GM23248 (cell line): ENCODE measurements at regions not wholly inside any gene's neighbourhood (a gene's known extent, or its start where the extent isn't known, plus 50 kb on each side); places are given as distances from the start of the nearest gene placed in this dataset.

Source experiments
- DNase-seq: peaks from one replicate; pipeline ENCODE4 v3.0.0-alpha.2; 2015
- H2AFZ ChIP-seq: fragments of 200-600 bp; sonication (generic); 2 replicates; pipeline ENCODE4 v1.6.1; 2016; ENCODE audit warnings: antibody characterized with exemption
- H3F3A ChIP-seq: fragments of 200-600 bp; sonication (generic); 2 replicates; pipeline ENCODE4 v1.6.1; 2016; ENCODE audit warnings: mild to moderate bottlenecking, antibody characterized with exemption, mixed run types; ENCODE audit not compliant: insufficient read depth
- H3K27ac ChIP-seq: fragments of 200-600 bp; sonication (generic); 2 replicates; pipeline ENCODE4 v1.5.1; 2016; ENCODE audit warnings: mild to moderate bottlenecking
- H3K27me3 ChIP-seq: fragments of 200-600 bp; sonication (generic); replicated peaks from 2 replicates; pipeline ENCODE4 v1.6.1; 2016; ENCODE audit warnings: mild to moderate bottlenecking; ENCODE audit not compliant: insufficient read depth
- H3K36me3 ChIP-seq: fragments of 200-600 bp; sonication (generic); 2 replicates; pipeline ENCODE4 v1.6.1; 2016; ENCODE audit warnings: low read depth, mild to moderate bottlenecking
- H3K4me1 ChIP-seq: fragments of 200-600 bp; sonication (generic); 2 replicates; pipeline ENCODE4 v1.6.1; 2016; ENCODE audit warnings: mild to moderate bottlenecking; ENCODE audit not compliant: insufficient read depth
- H3K4me2 ChIP-seq: fragments of 200-600 bp; sonication (generic); one replicate; pipeline ENCODE4 v1.6.1; 2016; ENCODE audit warnings: mild to moderate bottlenecking; ENCODE audit not compliant: unreplicated experiment
- H3K4me3 ChIP-seq: fragments of 200-600 bp; sonication (generic); 2 replicates; pipeline ENCODE4 v1.5.1; 2016; ENCODE audit warnings: mild to moderate bottlenecking
- H3K79me2 ChIP-seq: fragments of 200-600 bp; sonication (generic); 2 replicates; pipeline ENCODE4 v1.6.1; 2016; ENCODE audit warnings: mild to moderate bottlenecking; ENCODE audit not compliant: insufficient read depth
- H3K9ac ChIP-seq: fragments of 200-600 bp; sonication (generic); 2 replicates; pipeline ENCODE4 v1.6.1; 2016; ENCODE audit warnings: mild to moderate bottlenecking
- H3K9me2 ChIP-seq: fragments of 200-600 bp; sonication (generic); 2 replicates; pipeline ENCODE4 v1.6.1; 2016; ENCODE audit warnings: mixed run types, mild to moderate bottlenecking, moderate library complexity; ENCODE audit not compliant: insufficient read depth
- H3K9me3 ChIP-seq: fragments of 200-600 bp; sonication (generic); one replicate; pipeline ENCODE4 v1.6.1; 2017; ENCODE audit warnings: low read depth
- H4K20me1 ChIP-seq: fragments of 200-600 bp; sonication (generic); 2 replicates; pipeline ENCODE4 v1.6.0; 2016; ENCODE audit not compliant: insufficient read depth
- EZH2 ChIP-seq: fragments of 200-600 bp; sonication (generic); IDR thresholded peaks from 2 replicates; pipeline ENCODE4 v1.6.1; 2018; ENCODE audit warnings: antibody characterized with exemption, mild to moderate bottlenecking; ENCODE audit not compliant: insufficient read depth, poor library complexity, severe bottlenecking
- EZH2phosphoT487 ChIP-seq: fragments of 200-600 bp; sonication (generic); IDR thresholded peaks from 2 replicates; pipeline ENCODE4 v1.6.1; 2018; ENCODE audit warnings: antibody characterized with exemption, moderate library complexity, mild to moderate bottlenecking, low read depth; ENCODE audit not compliant: insufficient read depth
- WGBS, 2 experiments: methylation state at CpG; one replicate each; pipeline ENCODE4 v1.1.6; 2015 to 2017; ENCODE audit warnings: low lambda C conversion rate in 2 of 2, low coverage in 1 of 2; ENCODE audit errors: missing lambda C conversion rate in 2 of 2; 5-methylcytosine and 5-hydroxymethylcytosine counted together
- in situ Hi-C: fragments of 300-500 bp; cut with MboI; formaldehyde crosslinking; loops from 2 replicates; pipeline ENCODE4 v1.15.0; 2020

DNA sequence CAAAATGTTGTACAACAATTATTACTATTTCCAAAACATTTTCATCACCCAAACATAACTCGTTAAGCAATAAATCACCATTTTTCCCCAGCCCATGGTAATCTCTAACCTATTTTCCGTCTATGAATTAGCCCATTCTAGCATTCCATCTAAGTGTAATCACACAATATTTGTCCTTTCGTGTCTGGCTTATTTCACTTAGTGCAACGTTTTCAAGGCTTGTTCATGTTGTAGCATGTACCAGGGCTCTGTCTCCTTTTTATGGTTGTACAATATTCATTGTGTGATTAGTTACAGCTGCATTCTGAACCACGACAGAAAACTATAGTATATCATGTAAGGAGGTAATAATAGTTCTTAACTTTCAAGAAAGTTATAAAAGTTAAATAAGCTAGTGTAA is 656.0 kb upstream of the HS3ST1 start:
- no peaks in the 10 kb centered on the region for H3K9me3 ChIP-seq
- no peak overlapping the region for H3K4me2 ChIP-seq
- 9 to 15% methylated on average over 5 of the region's 5 CpGs for WGBS, 2 experiments
- H3K9me2 ChIP-seq = no peaks in the 10 kb centered on the region
- no peaks in the 10 kb centered on the region for H3F3A ChIP-seq
- no peak for DNase-seq
- no peaks in the 10 kb centered on the region for H4K20me1 ChIP-seq
- H3K4me3 ChIP-seq = no peak overlapping the region
- no peak for TF ChIP-seq EZH2
- TF ChIP-seq EZH2phosphoT487 = no peak
- in situ Hi-C loops = no loop called here
- H3K36me3 ChIP-seq = no peaks in the 10 kb centered on the region
- H3K27ac ChIP-seq = no peak overlapping the region
- no peaks in the 10 kb centered on the region for H3K79me2 ChIP-seq
- no peaks in the 10 kb centered on the region for H3K27me3 ChIP-seq
- no peak overlapping the region for H3K9ac ChIP-seq
- no peak overlapping the region for H2AFZ ChIP-seq
- no peaks in the 10 kb centered on the region for H3K4me1 ChIP-seq

DNA sequence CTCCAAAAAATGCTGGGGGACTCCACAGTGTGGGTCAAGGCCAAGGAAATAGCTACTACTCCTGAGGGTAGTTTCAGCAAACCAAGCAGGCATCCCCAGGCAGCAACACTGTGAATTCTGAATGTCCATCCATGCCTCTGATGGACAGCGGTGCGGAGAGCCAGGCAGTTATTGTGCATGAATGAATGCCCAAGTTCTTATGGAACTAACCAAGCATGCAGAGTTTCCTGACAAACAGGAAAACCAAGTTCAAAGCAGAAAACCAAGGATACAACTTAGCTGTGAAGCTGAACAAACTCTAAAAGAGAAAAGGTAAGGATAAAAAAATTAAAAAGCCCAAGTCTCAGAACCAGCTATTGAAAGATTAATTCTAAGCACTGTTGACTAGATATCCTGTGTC is 642.6 kb upstream of the HS3ST1 start:
- H3K9me3 ChIP-seq = no peaks in the 10 kb centered on the region
- no peak overlapping the region for H2AFZ ChIP-seq
- WGBS, 2 experiments = 35 to 37% methylated on average over 2 of the region's 2 CpGs
- H4K20me1 ChIP-seq = no peaks in the 10 kb centered on the region
- no peaks in the 10 kb centered on the region for H3K36me3 ChIP-seq
- no peak for TF ChIP-seq EZH2
- no peak for TF ChIP-seq EZH2phosphoT487
- no peaks in the 10 kb centered on the region for H3K4me1 ChIP-seq
- H3K27me3 ChIP-seq = no peaks in the 10 kb centered on the region
- no peaks in the 10 kb centered on the region for H3F3A ChIP-seq
- in situ Hi-C loops = no loop called here
- no peak for DNase-seq
- H3K9me2 ChIP-seq = no peaks in the 10 kb centered on the region
- no peak overlapping the region for H3K9ac ChIP-seq
- H3K4me3 ChIP-seq = no peak overlapping the region
- no peaks in the 10 kb centered on the region for H3K79me2 ChIP-seq
- no peak overlapping the region for H3K4me2 ChIP-seq
- no peak overlapping the region for H3K27ac ChIP-seq

DNA sequence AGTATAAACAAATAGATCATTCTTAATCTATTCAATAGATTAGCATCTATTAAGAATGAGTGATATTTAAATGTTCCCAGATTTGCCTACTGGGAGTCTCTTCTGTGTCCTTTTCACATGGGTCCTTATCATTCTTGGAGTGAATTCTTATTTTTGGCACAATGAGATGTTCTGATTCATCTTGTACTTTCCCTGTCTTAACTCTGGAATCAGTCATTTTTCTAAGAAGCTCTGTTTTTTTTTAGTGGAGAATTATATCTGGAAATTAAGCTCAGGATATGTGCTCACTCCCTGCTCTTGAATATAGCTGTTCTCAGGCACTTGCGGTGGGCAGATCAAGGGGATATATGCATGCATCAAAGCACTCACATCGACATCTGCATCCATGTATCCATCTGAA is 625.3 kb upstream of the HS3ST1 start:
- Histone ChIP-seq H3K27me3 (no peaks in the 10 kb centered on the region), H3K9me3 (no peaks in the 10 kb centered on the region), H3K4me2 (no peak overlapping the region), H3K79me2 (no peaks in the 10 kb centered on the region), H3K9ac (no peak overlapping the region), H3K4me1 (no peaks in the 10 kb centered on the region), H3K36me3 (no peaks in the 10 kb centered on the region), H2AFZ (no peak overlapping the region), H4K20me1 (no peaks in the 10 kb centered on the region), H3K4me3 (no peak overlapping the region), H3K27ac (no peak overlapping the region), H3K9me2 (no peaks in the 10 kb centered on the region), H3F3A (no peaks in the 10 kb centered on the region)
- in situ Hi-C loops = no loop called here
- WGBS, 2 experiments = 28 to 50% methylated on average over 2 of the region's 2 CpGs
- TF ChIP-seq EZH2phosphoT487 (no peak), EZH2 (no peak)
- no peak for DNase-seq

DNA sequence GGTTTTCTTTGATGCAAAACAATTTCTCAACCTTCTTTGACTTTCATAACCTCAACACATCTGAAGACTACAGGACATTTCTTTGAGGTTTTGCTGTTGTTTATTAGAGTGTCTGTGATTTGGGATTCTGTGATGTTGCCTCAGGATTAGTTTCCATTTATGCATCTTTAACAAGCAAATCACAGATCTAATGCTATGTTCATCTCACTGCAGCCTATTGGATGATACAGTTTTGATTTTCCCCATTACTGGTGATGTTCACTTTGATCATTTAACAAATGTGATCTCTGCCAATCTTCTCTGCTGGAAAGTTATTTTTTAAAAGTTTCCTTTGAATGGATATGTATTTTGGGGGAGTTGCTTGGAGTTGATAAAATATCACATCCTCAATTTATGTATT is 624.9 kb upstream of the HS3ST1 start:
- in situ Hi-C loops = no loop called here
- Histone ChIP-seq H3K36me3 (no peaks in the 10 kb centered on the region), H4K20me1 (no peaks in the 10 kb centered on the region), H3K9me3 (no peaks in the 10 kb centered on the region), H3K9ac (no peak overlapping the region), H3K4me3 (no peak overlapping the region), H3F3A (no peaks in the 10 kb centered on the region), H3K4me2 (no peak overlapping the region), H3K27ac (no peak overlapping the region), H2AFZ (no peak overlapping the region), H3K79me2 (no peaks in the 10 kb centered on the region), H3K9me2 (no peaks in the 10 kb centered on the region), H3K27me3 (no peaks in the 10 kb centered on the region), H3K4me1 (no peaks in the 10 kb centered on the region)
- no peak for TF ChIP-seq EZH2phosphoT487
- no peak for TF ChIP-seq EZH2
- no peak for DNase-seq

DNA sequence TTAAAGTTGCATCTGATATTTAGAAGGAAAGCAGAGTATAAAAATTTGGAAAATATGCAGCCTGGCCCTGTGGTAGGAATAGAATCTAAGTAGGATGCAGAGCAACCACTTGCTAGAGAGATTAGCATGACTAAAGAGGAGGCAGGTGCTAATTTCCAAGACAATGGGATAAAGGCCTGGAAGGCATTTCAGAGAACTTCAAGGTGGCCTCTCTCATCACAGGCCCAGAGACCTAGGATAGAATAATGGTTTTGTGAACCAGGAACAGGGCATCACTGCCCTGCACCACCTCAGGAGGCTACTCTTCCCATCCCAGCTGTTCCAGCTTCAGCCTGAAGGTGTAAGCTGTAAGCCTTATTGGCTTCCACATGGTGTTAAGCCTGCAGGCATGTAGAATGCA is 621.7 kb upstream of the HS3ST1 start:
- Histone ChIP-seq H3K9me2 (no peaks in the 10 kb centered on the region), H3K4me2 (no peak overlapping the region), H4K20me1 (no peaks in the 10 kb centered on the region), H3K79me2 (no peaks in the 10 kb centered on the region), H3K4me3 (no peak overlapping the region), H3K36me3 (no peaks in the 10 kb centered on the region), H3K27ac (no peak overlapping the region), H3F3A (no peaks in the 10 kb centered on the region), H2AFZ (no peak overlapping the region), H3K9ac (no peak overlapping the region), H3K27me3 (no peaks in the 10 kb centered on the region), H3K9me3 (no peaks in the 10 kb centered on the region), H3K4me1 (no peaks in the 10 kb centered on the region)
- DNase-seq = no peak
- TF ChIP-seq EZH2 = no peak
- TF ChIP-seq EZH2phosphoT487 = no peak
- in situ Hi-C loops = no loop called here
